CD4-positive, CD25-positive, alpha-beta regulatory T cell (primary cell): ENCODE measurements at regions not wholly inside any gene's neighbourhood (a gene's known extent, or its start where the extent isn't known, plus 50 kb on each side); places are given as distances from the start of the nearest gene placed in this dataset.
A peak's percentile ranks its signal among the peaks of the same experiment; 100 is the strongest.

ENCODE experiments used
- ATAC-seq, 2 donors: fragments of 150-1000 bp; cut with Tn5 transposase; one replicate each; pipeline ENCODE4 v1.10.0; 2021; ENCODE audit warnings: low read depth in 2 of 2, moderate number of reproducible peaks in 2 of 2, moderate library complexity in 1 of 2
- DNase-seq, 3 donors: peaks; one replicate each; pipeline versions ENCODE4 v3.0.0 to v3.0.0-alpha.2; 2012 to 2022; ENCODE audit warnings: mixed read lengths in 1 of 3
- H3K27ac ChIP-seq: one replicate; pipeline ENCODE4 v1.7.0; 2013; ENCODE audit warnings: mild to moderate bottlenecking, low read length; ENCODE audit not compliant: insufficient read depth, poor library complexity, severe bottlenecking
- H3K27me3 ChIP-seq: one replicate; pipeline ENCODE4 v1.7.0; 2013; ENCODE audit warnings: low read length; ENCODE audit not compliant: control insufficient read depth, insufficient read depth
- H3K36me3 ChIP-seq: one replicate; pipeline ENCODE4 v1.7.0; 2013; ENCODE audit warnings: mild to moderate bottlenecking, low read length, moderate library complexity; ENCODE audit not compliant: control insufficient read depth, insufficient read depth
- H3K4me1 ChIP-seq: 2 replicates; pipeline ENCODE4 v1.7.0; 2013; ENCODE audit warnings: mild to moderate bottlenecking, low read length; ENCODE audit not compliant: insufficient read depth, control insufficient read depth, poor library complexity, severe bottlenecking
- H3K4me3 ChIP-seq: one replicate; pipeline ENCODE4 v1.7.0; 2013; ENCODE audit warnings: low read depth, mild to moderate bottlenecking, low read length, moderate library complexity
- H3K9me3 ChIP-seq, 2 experiments: 1 replicate in 1 of 2; 2 replicates in 1 of 2; pipeline ENCODE4 v1.7.0; 2013; ENCODE audit warnings: low read length in 2 of 2, mild to moderate bottlenecking in 1 of 2, moderate library complexity in 1 of 2; ENCODE audit not compliant: control insufficient read depth in 2 of 2
- H3K27ac Mint-ChIP-seq, 3 donors: one replicate each; pipeline ENCODE4 v1.8.0; 2020 to 2022; ENCODE audit warnings: mild to moderate bottlenecking in 3 of 3, mixed read lengths in 3 of 3, moderate library complexity in 2 of 3
- H3K27me3 Mint-ChIP-seq: one replicate; pipeline ENCODE4 v1.8.0; 2022; ENCODE audit warnings: mild to moderate bottlenecking, mixed read lengths
- H3K36me3 Mint-ChIP-seq: one replicate; pipeline ENCODE4 v1.8.0; 2020; ENCODE audit warnings: mixed read lengths
- H3K4me1 Mint-ChIP-seq, 4 donors: one replicate each; pipeline ENCODE4 v1.8.0; 2020 to 2022; ENCODE audit warnings: mixed read lengths in 4 of 4, mild to moderate bottlenecking in 1 of 4
- H3K4me3 Mint-ChIP-seq, 4 donors: one replicate each; pipeline ENCODE4 v1.8.0; 2020 to 2022; ENCODE audit warnings: mild to moderate bottlenecking in 4 of 4, mixed read lengths in 4 of 4, moderate library complexity in 3 of 4
- H3K9me3 Mint-ChIP-seq, 7 donors: one replicate each; pipeline ENCODE4 v1.8.0; 2020 to 2022; ENCODE audit warnings: mixed read lengths in 7 of 7, mild to moderate bottlenecking in 3 of 7, moderate library complexity in 2 of 7

DNA sequence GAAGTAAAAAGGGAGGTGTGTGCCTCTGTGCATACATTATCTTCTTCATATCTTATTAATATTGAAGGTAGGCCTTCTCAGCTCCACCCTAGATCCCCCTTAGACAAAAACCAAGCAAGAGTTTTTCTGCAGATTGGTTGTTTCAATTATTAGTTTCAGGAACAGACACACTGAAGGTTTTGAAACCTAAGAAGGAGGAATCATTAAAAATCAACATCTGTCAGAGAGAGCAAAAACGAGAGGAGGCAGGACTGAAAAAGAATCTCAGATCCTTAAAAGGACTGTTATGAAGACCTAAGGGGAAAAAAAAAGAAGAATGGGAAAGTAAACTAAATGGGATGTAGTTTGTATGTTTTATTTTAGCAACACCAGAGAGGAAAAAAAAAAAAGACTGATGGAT is 560.8 kb upstream of the JAG1 start:
- Mint-ChIP-seq H3K27me3 (no peaks in the 10 kb centered on the region), H3K36me3 (no peaks in the 10 kb centered on the region), H3K4me3 (no peak overlapping the region), H3K4me1 (no peaks in the 10 kb centered on the region), H3K27ac (peak overlapping the region in 1 of 3 donors; percentile 11), H3K9me3 (peaks cover 0 to 12% (median 2%) of the 10 kb centered on the region in 7 donors)
- no peak for DNase-seq
- no peak for ATAC-seq
- Histone ChIP-seq H3K4me3 (no peak overlapping the region), H3K9me3 (no peaks in the 10 kb centered on the region), H3K27ac (no peak overlapping the region), H3K4me1 (no peaks in the 10 kb centered on the region), H3K27me3 (no peaks in the 10 kb centered on the region), H3K36me3 (no peaks in the 10 kb centered on the region)

DNA sequence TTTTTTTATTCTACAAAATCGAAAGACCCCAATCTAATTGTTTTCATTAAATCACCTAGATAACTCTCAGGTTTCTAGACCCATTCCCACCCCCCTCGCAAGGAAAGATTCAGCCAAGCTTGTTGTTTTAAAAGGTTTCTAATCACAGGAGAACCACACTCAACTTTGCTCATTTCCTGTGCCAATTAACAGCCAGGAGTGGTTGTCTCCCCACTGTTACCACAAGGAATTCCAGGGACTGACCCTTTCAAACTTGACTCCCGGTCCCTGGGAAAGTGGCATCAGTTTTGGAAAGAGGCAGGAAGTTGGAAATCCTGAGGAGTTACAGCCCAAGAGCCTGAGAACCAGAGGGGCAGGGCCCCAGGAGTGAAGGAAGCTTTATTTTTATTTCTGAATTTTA is 561.3 kb upstream of the JAG1 start:
- Mint-ChIP-seq H3K4me3 (no peak overlapping the region), H3K27ac (no peak overlapping the region), H3K9me3 (peaks cover 0 to 12% (median 2%) of the 10 kb centered on the region in 7 donors), H3K36me3 (no peaks in the 10 kb centered on the region), H3K4me1 (no peaks in the 10 kb centered on the region), H3K27me3 (no peaks in the 10 kb centered on the region)
- ATAC-seq (no peak), DNase-seq (no peak)
- H3K4me3 ChIP-seq: no peak overlapping the region
- no peaks in the 10 kb centered on the region for H3K4me1 ChIP-seq
- no peaks in the 10 kb centered on the region for H3K36me3 ChIP-seq
- H3K27me3 ChIP-seq: no peaks in the 10 kb centered on the region
- no peak overlapping the region for H3K27ac ChIP-seq
- no peaks in the 10 kb centered on the region for H3K9me3 ChIP-seq

DNA sequence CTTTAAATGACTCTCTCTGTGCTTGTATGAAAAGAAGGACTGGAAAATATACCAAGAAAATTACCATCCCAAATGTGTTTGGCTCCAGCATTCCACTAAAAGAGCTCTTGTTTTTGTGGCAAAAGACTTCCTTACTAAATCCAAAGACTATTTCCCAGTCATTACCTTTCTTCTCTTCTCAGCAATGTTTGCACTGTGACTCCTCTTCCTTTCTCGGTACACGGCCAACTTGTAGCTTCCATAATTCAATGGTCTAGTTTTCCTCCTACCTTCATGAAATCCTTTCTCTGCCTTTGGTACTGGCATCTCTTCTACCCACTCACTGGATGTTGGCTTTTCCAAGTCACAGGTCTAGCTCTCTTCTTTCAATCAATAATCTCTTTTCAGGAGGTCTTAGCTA is 568.5 kb upstream of the JAG1 start:
- peaks cover 0 to 18% (median 7%) of the 10 kb centered on the region in 7 donors for H3K9me3 Mint-ChIP-seq

DNA sequence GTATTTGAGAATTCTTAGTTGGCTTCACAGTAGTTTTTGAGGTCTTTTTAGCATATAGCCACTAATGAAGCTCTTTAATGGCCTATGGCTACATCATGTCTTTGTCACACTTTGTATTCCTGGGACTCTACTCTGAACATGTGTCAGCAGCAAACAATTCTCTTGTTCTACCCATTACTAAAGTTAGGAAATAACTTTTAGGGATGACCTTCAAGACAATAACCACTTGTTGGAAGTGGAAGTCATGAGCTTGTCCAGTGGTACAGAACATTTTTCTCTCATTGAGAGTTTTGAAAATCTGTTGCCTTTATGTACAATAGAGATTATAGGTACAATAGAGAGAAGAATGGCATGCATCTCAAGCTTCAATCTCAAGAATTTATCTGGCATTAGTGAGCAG is 571.6 kb upstream of the JAG1 start:
- no peak overlapping the region for H3K27ac Mint-ChIP-seq
- no peaks in the 10 kb centered on the region for H3K4me1 Mint-ChIP-seq
- Histone ChIP-seq H3K27me3 (no peaks in the 10 kb centered on the region), H3K27ac (no peak overlapping the region), H3K4me3 (no peak overlapping the region), H3K36me3 (no peaks in the 10 kb centered on the region), H3K9me3 (no peaks in the 10 kb centered on the region), H3K4me1 (no peaks in the 10 kb centered on the region)
- DNase-seq: no peak
- H3K27me3 Mint-ChIP-seq: no peaks in the 10 kb centered on the region
- H3K4me3 Mint-ChIP-seq: no peak overlapping the region
- H3K36me3 Mint-ChIP-seq: no peaks in the 10 kb centered on the region
- no peak for ATAC-seq
- H3K9me3 Mint-ChIP-seq: peaks cover 0 to 10% (median 6%) of the 10 kb centered on the region in 7 donors

More for the DNA sequence above, 568.5 kb upstream of the JAG1 start:
- no peaks in the 10 kb centered on the region for H3K36me3 Mint-ChIP-seq
- H3K27me3 Mint-ChIP-seq: no peaks in the 10 kb centered on the region
- Histone ChIP-seq H3K27me3 (no peaks in the 10 kb centered on the region), H3K27ac (no peak overlapping the region), H3K4me3 (no peak overlapping the region), H3K36me3 (no peaks in the 10 kb centered on the region), H3K9me3 (no peaks in the 10 kb centered on the region), H3K4me1 (no peaks in the 10 kb centered on the region)
- no peaks in the 10 kb centered on the region for H3K4me1 Mint-ChIP-seq
- no peak overlapping the region for H3K27ac Mint-ChIP-seq
- no peak overlapping the region for H3K4me3 Mint-ChIP-seq
- no peak for DNase-seq
- no peak for ATAC-seq

DNA sequence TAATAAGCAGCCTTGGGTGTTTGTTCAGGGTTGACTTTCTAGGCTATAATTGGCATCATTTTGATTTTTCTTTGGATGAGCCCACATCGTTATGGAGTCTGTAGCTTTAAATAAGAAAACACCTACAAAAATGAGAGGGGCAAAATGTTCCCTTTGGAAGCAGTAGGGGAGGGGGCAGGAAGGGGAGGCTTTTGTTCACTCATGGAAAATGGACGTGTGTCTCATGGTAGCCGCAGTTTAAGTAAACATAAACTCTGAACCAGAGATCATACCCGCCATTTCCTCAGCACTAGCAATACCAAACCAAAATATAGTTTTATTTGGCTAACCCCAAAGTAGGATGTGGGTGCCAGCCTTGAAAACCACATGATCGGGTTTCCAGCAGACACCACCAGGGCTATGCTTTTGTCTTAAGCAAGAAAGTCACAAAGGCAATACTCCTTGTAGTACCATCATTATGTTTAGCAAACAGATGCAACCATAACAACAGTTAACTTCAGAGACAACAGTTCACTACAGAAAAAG is 572.5 kb upstream of the JAG1 start:
- no peaks in the 10 kb centered on the region for H3K27me3 Mint-ChIP-seq

DNA sequence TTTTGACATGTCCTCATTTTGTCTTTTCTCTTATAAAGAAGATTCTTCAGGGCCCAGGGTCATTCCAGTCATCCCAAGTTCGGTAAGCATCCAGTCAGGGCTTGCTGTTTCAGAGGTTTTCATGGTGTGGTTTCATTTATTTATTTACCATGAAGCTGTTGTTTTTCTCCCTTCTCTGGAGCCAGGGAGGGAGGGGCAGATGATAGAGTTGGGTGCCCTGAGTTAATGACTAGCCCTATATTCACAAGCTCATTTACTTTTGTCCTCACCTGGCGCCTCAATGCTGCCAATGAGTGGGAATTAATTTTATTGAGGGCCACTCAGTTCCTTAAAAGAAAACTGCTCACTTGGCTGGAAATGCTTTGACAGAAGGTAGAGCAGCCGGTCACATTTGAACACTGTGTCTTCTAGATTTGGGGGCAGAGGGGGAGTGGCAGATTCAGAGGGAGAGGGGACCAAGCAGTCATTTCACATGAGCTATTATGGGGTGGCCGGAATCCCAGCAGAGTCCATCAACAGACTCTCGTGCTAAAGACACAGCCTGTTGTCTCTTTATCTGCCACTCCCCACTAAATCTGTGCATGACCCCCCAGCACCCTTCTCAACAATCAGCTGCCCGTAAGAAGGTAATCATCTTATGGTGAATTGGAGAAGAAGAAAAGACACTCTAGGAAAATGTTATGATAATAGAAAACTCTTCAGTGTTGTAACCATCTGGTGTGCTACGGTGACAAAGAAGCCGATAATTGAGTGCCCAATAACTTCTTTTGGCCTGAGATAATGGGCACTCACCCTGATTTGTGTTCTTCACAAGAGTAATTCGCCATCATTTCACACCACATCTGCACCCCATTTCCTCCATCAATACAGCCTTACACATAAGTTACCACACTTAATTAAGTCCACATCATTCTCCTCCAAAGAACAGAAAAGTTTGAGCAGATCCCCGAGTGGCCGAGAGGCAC is 573.5 kb upstream of the JAG1 start:
- DNase-seq (no peak), ATAC-seq (no peak)
- Mint-ChIP-seq H3K4me1 (no peaks in the 10 kb centered on the region), H3K4me3 (no peak overlapping the region), H3K27ac (no peak overlapping the region), H3K9me3 (peaks cover 0 to 9% (median 6%) of the 10 kb centered on the region in 7 donors), H3K27me3 (no peaks in the 10 kb centered on the region), H3K36me3 (no peaks in the 10 kb centered on the region)
- Histone ChIP-seq H3K4me1 (no peaks in the 10 kb centered on the region), H3K4me3 (no peak overlapping the region), H3K27me3 (no peaks in the 10 kb centered on the region), H3K36me3 (no peaks in the 10 kb centered on the region), H3K27ac (no peak overlapping the region), H3K9me3 (no peaks in the 10 kb centered on the region)

More for the DNA sequence above, 572.5 kb upstream of the JAG1 start:
- Mint-ChIP-seq H3K4me1 (no peaks in the 10 kb centered on the region), H3K4me3 (no peak overlapping the region), H3K27ac (no peak overlapping the region), H3K36me3 (no peaks in the 10 kb centered on the region), H3K9me3 (peaks cover 0 to 10% (median 6%) of the 10 kb centered on the region in 7 donors)
- no peaks in the 10 kb centered on the region for H3K36me3 ChIP-seq
- DNase-seq (no peak), ATAC-seq (no peak)
- no peak overlapping the region for H3K27ac ChIP-seq
- H3K27me3 ChIP-seq: no peaks in the 10 kb centered on the region
- H3K9me3 ChIP-seq: no peaks in the 10 kb centered on the region
- no peak overlapping the region for H3K4me3 ChIP-seq
- no peaks in the 10 kb centered on the region for H3K4me1 ChIP-seq

DNA sequence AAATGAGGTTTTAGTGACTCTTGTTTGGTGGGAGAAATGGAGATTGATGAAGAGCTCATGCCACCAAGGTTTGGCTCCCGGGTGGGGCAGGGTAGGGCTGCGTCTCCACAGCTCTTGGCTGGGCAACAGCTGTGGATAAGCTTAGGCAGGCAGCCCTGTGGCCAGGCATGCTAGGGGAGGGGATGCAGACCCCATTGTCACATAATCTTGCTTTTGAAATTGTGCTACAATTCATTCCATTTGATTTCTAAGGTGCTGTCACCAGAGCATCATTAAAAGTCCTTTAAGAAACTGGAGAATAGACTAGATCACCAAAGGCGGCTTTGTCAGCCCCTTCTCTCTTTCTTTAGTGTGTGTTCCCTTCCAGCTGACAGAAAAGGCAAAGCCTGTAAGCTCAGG is 574.2 kb upstream of the JAG1 start:
- DNase-seq (no peak), ATAC-seq (no peak)
- Histone ChIP-seq H3K9me3 (peaks cover 0 to 4% of the 10 kb centered on the region in 2 experiments), H3K27me3 (no peaks in the 10 kb centered on the region), H3K27ac (no peak overlapping the region), H3K4me3 (no peak overlapping the region), H3K4me1 (no peaks in the 10 kb centered on the region), H3K36me3 (no peaks in the 10 kb centered on the region)
- Mint-ChIP-seq H3K4me1 (no peaks in the 10 kb centered on the region), H3K36me3 (no peaks in the 10 kb centered on the region), H3K9me3 (peaks cover 1 to 8% (median 3%) of the 10 kb centered on the region in 7 donors), H3K27me3 (no peaks in the 10 kb centered on the region), H3K27ac (no peak overlapping the region), H3K4me3 (no peak overlapping the region)
